B cell (primary cell): ENCODE measurements at regions not wholly inside any gene's neighbourhood (a gene's known extent, or its start where the extent isn't known, plus 50 kb on each side); places are given as distances from the start of the nearest gene placed in this dataset.

Experiments
- EZH2 ChIP-seq: IDR thresholded peaks from 2 replicates; pipeline ENCODE4 v1.6.1; 2012; ENCODE audit warnings: borderline replicate concordance, low read depth, mild to moderate bottlenecking, moderate library complexity, low read length; ENCODE audit not compliant: insufficient read depth, poor library complexity, severe bottlenecking
- TF ChIP-seq, protein P1 (sequence below): fragments of 200-600 bp; IDR thresholded peaks from one replicate; pipeline ENCODE4 v1.8.0; 2022; ENCODE audit warnings: antibody characterized with exemption, mild to moderate bottlenecking

DNA sequence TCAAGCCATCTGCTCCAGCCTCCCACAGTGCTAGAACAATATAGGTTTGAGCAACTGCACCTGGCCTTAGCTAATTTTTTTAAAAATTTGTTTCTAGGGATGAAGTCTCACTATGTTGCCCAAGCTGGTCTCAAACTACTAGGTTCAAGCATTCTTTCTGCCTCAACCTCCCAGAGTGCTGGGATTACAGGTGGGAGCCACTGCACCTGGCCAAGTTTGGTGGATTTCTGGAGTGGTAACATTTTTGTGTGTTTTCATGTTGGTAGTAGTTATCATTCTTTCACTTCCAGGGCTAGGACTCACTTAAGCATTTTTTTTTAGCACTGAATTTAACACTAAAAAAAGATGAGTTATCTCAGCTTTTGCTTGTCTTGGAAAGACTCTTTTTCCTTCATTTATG lies 328.0 kb upstream of the RGS6 start:
- TF ChIP-seq, protein P1, sequence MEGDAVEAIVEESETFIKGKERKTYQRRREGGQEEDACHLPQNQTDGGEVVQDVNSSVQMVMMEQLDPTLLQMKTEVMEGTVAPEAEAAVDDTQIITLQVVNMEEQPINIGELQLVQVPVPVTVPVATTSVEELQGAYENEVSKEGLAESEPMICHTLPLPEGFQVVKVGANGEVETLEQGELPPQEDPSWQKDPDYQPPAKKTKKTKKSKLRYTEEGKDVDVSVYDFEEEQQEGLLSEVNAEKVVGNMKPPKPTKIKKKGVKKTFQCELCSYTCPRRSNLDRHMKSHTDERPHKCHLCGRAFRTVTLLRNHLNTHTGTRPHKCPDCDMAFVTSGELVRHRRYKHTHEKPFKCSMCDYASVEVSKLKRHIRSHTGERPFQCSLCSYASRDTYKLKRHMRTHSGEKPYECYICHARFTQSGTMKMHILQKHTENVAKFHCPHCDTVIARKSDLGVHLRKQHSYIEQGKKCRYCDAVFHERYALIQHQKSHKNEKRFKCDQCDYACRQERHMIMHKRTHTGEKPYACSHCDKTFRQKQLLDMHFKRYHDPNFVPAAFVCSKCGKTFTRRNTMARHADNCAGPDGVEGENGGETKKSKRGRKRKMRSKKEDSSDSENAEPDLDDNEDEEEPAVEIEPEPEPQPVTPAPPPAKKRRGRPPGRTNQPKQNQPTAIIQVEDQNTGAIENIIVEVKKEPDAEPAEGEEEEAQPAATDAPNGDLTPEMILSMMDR: no peak
- no peak for TF ChIP-seq EZH2
